Ishikawa (cell line): ENCODE measurements at regions not wholly inside any gene's neighbourhood (a gene's known extent, or its start where the extent isn't known, plus 50 kb on each side); places are given as distances from the start of the nearest gene placed in this dataset.

Experiments used
- CEBPB ChIP-seq: IDR thresholded peaks from 2 replicates; pipeline ENCODE4 v1.6.1; 2012
- CREB1 ChIP-seq: IDR thresholded peaks from 2 replicates; pipeline ENCODE4 v1.6.1; 2012; ENCODE audit warnings: low read depth
- EGR1 ChIP-seq: IDR thresholded peaks from 2 replicates; pipeline ENCODE4 v1.6.1; 2012
- EP300 ChIP-seq: IDR thresholded peaks from 2 replicates; pipeline ENCODE4 v1.6.1; 2012; ENCODE audit warnings: borderline replicate concordance
- FOXM1 ChIP-seq: IDR thresholded peaks from 2 replicates; pipeline ENCODE4 v1.6.1; 2012; ENCODE audit warnings: low read depth, borderline replicate concordance
- NFIC ChIP-seq: IDR thresholded peaks from 2 replicates; pipeline ENCODE4 v1.6.1; 2012
- RAD21 ChIP-seq: IDR thresholded peaks from 2 replicates; pipeline ENCODE4 v1.6.1; 2012; ENCODE audit warnings: low read depth
- REST ChIP-seq: IDR thresholded peaks from 2 replicates; pipeline ENCODE4 v1.6.1; 2012; ENCODE audit warnings: low read depth, mild to moderate bottlenecking
- TAF1 ChIP-seq: IDR thresholded peaks from 2 replicates; pipeline ENCODE4 v1.6.1; 2012; ENCODE audit warnings: low read depth, mild to moderate bottlenecking
- TCF12 ChIP-seq: IDR thresholded peaks from 2 replicates; pipeline ENCODE4 v1.6.1; 2012; ENCODE audit warnings: low read depth
- TEAD4 ChIP-seq: IDR thresholded peaks from 2 replicates; pipeline ENCODE4 v1.6.1; 2012
- YY1 ChIP-seq: IDR thresholded peaks from 2 replicates; pipeline ENCODE4 v1.6.1; 2012; ENCODE audit warnings: low read depth
- TF ChIP-seq, protein P1 (sequence below): IDR thresholded peaks from 2 replicates; pipeline ENCODE4 v1.6.1; 2012
- TF ChIP-seq, protein P2 (sequence below): IDR thresholded peaks from 2 replicates; pipeline ENCODE4 v1.6.1; 2012

DNA sequence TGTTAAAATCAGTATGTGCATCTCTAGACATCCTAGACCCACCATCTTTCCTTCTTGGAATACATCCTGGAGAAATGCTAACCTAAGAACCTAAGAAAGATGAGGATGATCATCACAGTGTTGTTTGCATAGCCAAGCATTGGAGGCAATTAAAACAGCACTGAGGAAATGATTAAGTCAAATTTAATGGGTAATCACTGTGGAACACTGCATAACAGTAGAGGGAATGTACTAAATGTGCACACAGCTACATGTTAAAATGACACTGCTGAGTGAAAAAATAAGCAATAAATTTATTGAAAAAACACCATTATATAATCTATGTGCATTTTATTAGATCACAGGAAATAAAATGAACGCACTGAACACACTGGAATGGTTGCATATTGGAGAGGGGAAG, 987.1 kb upstream of the SEL1L start:
- no peak for TF ChIP-seq CEBPB
- TF ChIP-seq CREB1 = no peak
- no peak for TF ChIP-seq REST
- TF ChIP-seq YY1 = no peak
- TF ChIP-seq TAF1 = no peak
- no peak for TF ChIP-seq EGR1
- no peak for TF ChIP-seq FOXM1
- TF ChIP-seq RAD21 = no peak
- no peak for TF ChIP-seq EP300
- TF ChIP-seq, protein P1, sequence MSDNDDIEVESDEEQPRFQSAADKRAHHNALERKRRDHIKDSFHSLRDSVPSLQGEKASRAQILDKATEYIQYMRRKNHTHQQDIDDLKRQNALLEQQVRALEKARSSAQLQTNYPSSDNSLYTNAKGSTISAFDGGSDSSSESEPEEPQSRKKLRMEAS = no peak
- TF ChIP-seq TCF12 = no peak
- TF ChIP-seq NFIC = no peak
- TF ChIP-seq, protein P2, sequence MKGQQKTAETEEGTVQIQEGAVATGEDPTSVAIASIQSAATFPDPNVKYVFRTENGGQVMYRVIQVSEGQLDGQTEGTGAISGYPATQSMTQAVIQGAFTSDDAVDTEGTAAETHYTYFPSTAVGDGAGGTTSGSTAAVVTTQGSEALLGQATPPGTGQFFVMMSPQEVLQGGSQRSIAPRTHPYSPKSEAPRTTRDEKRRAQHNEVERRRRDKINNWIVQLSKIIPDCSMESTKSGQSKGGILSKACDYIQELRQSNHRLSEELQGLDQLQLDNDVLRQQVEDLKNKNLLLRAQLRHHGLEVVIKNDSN = no peak
- no peak for TF ChIP-seq TEAD4
